Hepatocyte (in vitro differentiated cells): ENCODE measurements at regions not wholly inside any gene's neighbourhood (a gene's known extent, or its start where the extent isn't known, plus 50 kb on each side); places are given as distances from the start of the nearest gene placed in this dataset.

Experiments
- DNase-seq: peaks from one replicate; pipeline ENCODE4 v3.0.0-alpha.2; 2016; ENCODE audit warnings: low spot score
- H2AFZ ChIP-seq: fragments of 200-600 bp; sonication (generic); 2 replicates; pipeline ENCODE4 v1.6.0; 2016; ENCODE audit warnings: antibody characterized with exemption, mild to moderate bottlenecking
- H3K27ac ChIP-seq: fragments of 200-600 bp; sonication (generic); 2 replicates; pipeline ENCODE4 v1.5.1; 2016; ENCODE audit warnings: mild to moderate bottlenecking
- H3K27me3 ChIP-seq: fragments of 200-600 bp; sonication (generic); 2 replicates; pipeline ENCODE4 v1.6.1; 2016
- H3K36me3 ChIP-seq: fragments of 200-600 bp; sonication (generic); replicated peaks from 2 replicates; pipeline ENCODE4 v1.5.1; 2016; ENCODE audit warnings: low read depth; ENCODE audit not compliant: insufficient read depth
- H3K4me1 ChIP-seq: fragments of 200-600 bp; sonication (generic); 2 replicates; pipeline ENCODE4 v1.5.1; 2016; ENCODE audit warnings: mild to moderate bottlenecking, moderate library complexity; ENCODE audit not compliant: insufficient read depth
- H3K4me2 ChIP-seq: fragments of 200-600 bp; sonication (generic); 2 replicates; pipeline ENCODE4 v1.6.0; 2016
- H3K4me3 ChIP-seq: fragments of 200-600 bp; sonication (generic); 2 replicates; pipeline ENCODE4 v1.5.1; 2016; ENCODE audit warnings: mild to moderate bottlenecking
- H3K79me2 ChIP-seq: fragments of 200-600 bp; sonication (generic); 2 replicates; pipeline ENCODE4 v1.6.0; 2017; ENCODE audit warnings: mild to moderate bottlenecking
- H3K9me2 ChIP-seq: fragments of 200-600 bp; sonication (generic); replicated peaks from 2 replicates; pipeline ENCODE4 v1.6.0; 2017; ENCODE audit warnings: mild to moderate bottlenecking; ENCODE audit not compliant: insufficient read depth
- H3K9me3 ChIP-seq: fragments of 200-600 bp; sonication (generic); 2 replicates; pipeline ENCODE4 v1.5.1; 2016; ENCODE audit warnings: low read depth, mild to moderate bottlenecking
- H4K20me1 ChIP-seq: fragments of 200-600 bp; sonication (generic); 2 replicates; pipeline ENCODE4 v1.6.0; 2016; ENCODE audit warnings: mild to moderate bottlenecking; ENCODE audit not compliant: insufficient read depth, poor library complexity, severe bottlenecking
- CTCF ChIP-seq: fragments of 200-600 bp; sonication (generic); IDR thresholded peaks from 2 replicates; pipeline ENCODE4 v1.5.1; 2016; ENCODE audit warnings: antibody characterized with exemption, mild to moderate bottlenecking; ENCODE audit not compliant: poor library complexity
- EZH2 ChIP-seq: fragments of 200-600 bp; sonication (generic); IDR thresholded peaks from 2 replicates; pipeline ENCODE4 v1.6.1; 2016; ENCODE audit warnings: antibody characterized with exemption, mild to moderate bottlenecking, borderline replicate concordance
- EZH2phosphoT487 ChIP-seq: fragments of 200-600 bp; sonication (generic); IDR thresholded peaks from one replicate; pipeline ENCODE4 v1.6.1; 2018; ENCODE audit warnings: antibody characterized with exemption, mild to moderate bottlenecking, low read depth, moderate library complexity; ENCODE audit not compliant: unreplicated experiment, severe bottlenecking
- WGBS: methylation state at CpG from one replicate; pipeline ENCODE4 v1.1.6; 2016; ENCODE audit warnings: low lambda C conversion rate; ENCODE audit errors: missing lambda C conversion rate; 5-methylcytosine and 5-hydroxymethylcytosine counted together

- Histone ChIP-seq H4K20me1 (no peaks in the 10 kb centered on the region), H2AFZ (no peak overlapping the region), H3K4me2 (no peak overlapping the region), H3K27me3 (no peaks in the 10 kb centered on the region), H3K79me2 (no peaks in the 10 kb centered on the region), H3K9me2 (no peaks in the 10 kb centered on the region), H3K36me3 (no peaks in the 10 kb centered on the region), H3K4me3 (no peak overlapping the region), H3K9me3 (no peaks in the 10 kb centered on the region), H3K4me1 (peaks cover 5% of the 10 kb centered on the region), H3K27ac (peak overlapping the region; percentile 59)
- 87% methylated on average over 5 of the region's 5 CpGs for WGBS
- no peak for DNase-seq
- TF ChIP-seq CTCF: no peak
- TF ChIP-seq EZH2phosphoT487: no peak
- no peak for TF ChIP-seq EZH2
Measured at GRCh38 chr1:244303610-244303969, 148.1 kb downstream of the ADSS2 start.

- H3K9me3 ChIP-seq: no peaks in the 10 kb centered on the region
- no peaks in the 10 kb centered on the region for H4K20me1 ChIP-seq
- H3K79me2 ChIP-seq: no peaks in the 10 kb centered on the region
- no peaks in the 10 kb centered on the region for H3K36me3 ChIP-seq
- H2AFZ ChIP-seq: no peak overlapping the region
- no peaks in the 10 kb centered on the region for H3K9me2 ChIP-seq
- no peak overlapping the region for H3K27ac ChIP-seq
- H3K4me3 ChIP-seq: no peak overlapping the region
- H3K4me2 ChIP-seq: no peak overlapping the region
- peaks cover 5% of the 10 kb centered on the region for H3K4me1 ChIP-seq
- H3K27me3 ChIP-seq: no peaks in the 10 kb centered on the region
- no peak for TF ChIP-seq EZH2
- WGBS: 97% methylated on average over 11 of the region's 11 CpGs
- DNase-seq: no peak
Measured at GRCh38 chr1:244304156-244304555, 147.6 kb downstream of the ADSS2 start.

- H3K27ac ChIP-seq: no peak overlapping the region
- WGBS: 74% methylated on average over 3 of the region's 3 CpGs
- TF ChIP-seq EZH2phosphoT487 (no peak), CTCF (no peak), EZH2 (no peak)
Measured at GRCh38 chr1:244304656-244305055, 147.1 kb downstream of the ADSS2 start.

GRCh38 chr1:244305776-244306341 lies 145.8 kb downstream of the ADSS2 start:
- Histone ChIP-seq H2AFZ (no peak overlapping the region), H3K9me2 (no peaks in the 10 kb centered on the region), H3K27ac (no peak overlapping the region), H4K20me1 (no peaks in the 10 kb centered on the region), H3K4me2 (no peak overlapping the region), H3K79me2 (no peaks in the 10 kb centered on the region), H3K36me3 (no peaks in the 10 kb centered on the region), H3K4me3 (no peak overlapping the region), H3K4me1 (peaks cover 5% of the 10 kb centered on the region), H3K27me3 (no peaks in the 10 kb centered on the region), H3K9me3 (no peaks in the 10 kb centered on the region)
- 98% methylated on average over 4 of the region's 4 CpGs for WGBS
- no peak for DNase-seq
- TF ChIP-seq EZH2 (no peak), CTCF (no peak), EZH2phosphoT487 (no peak)

More at GRCh38 chr1:244304656-244305055, 147.1 kb downstream of the ADSS2 start:
- Histone ChIP-seq H3K9me2 (no peaks in the 10 kb centered on the region), H3K4me3 (no peak overlapping the region), H3K4me2 (no peak overlapping the region), H2AFZ (no peak overlapping the region), H3K9me3 (no peaks in the 10 kb centered on the region), H3K4me1 (peaks cover 5% of the 10 kb centered on the region), H3K36me3 (no peaks in the 10 kb centered on the region), H4K20me1 (no peaks in the 10 kb centered on the region), H3K79me2 (no peaks in the 10 kb centered on the region), H3K27me3 (no peaks in the 10 kb centered on the region)
- DNase-seq: no peak
